Fibroblast of lung (primary cell): ENCODE measurements at regions not wholly inside any gene's neighbourhood (a gene's known extent, or its start where the extent isn't known, plus 50 kb on each side); places are given as distances from the start of the nearest gene placed in this dataset.

Experiments used
- DNase-seq, 2 donors: peaks; one replicate each; pipeline versions ENCODE4 v3.0.0 to v3.0.0-alpha.2; 2010; ENCODE audit warnings: low read depth in 2 of 2
- H2AFZ ChIP-seq: 2 replicates; pipeline ENCODE4 v1.5.1; 2012; ENCODE audit warnings: low read length, control low read depth, inconsistent platforms
- H3K27ac ChIP-seq: 2 replicates; pipeline ENCODE4 v1.5.1; 2011; ENCODE audit warnings: low read length, control low read depth; ENCODE audit not compliant: insufficient read depth
- H3K27me3 ChIP-seq: 2 replicates; pipeline ENCODE4 v1.5.1; 2011; ENCODE audit warnings: mild to moderate bottlenecking, low read length; ENCODE audit not compliant: control insufficient read depth, insufficient read depth
- H3K36me3 ChIP-seq: 2 replicates; pipeline ENCODE4 v1.5.1; 2011; ENCODE audit warnings: low read length; ENCODE audit not compliant: control insufficient read depth, insufficient read depth
- H3K4me1 ChIP-seq: 2 replicates; pipeline ENCODE4 v1.5.1; 2011; ENCODE audit warnings: low read length; ENCODE audit not compliant: control insufficient read depth, insufficient read depth; ENCODE audit errors: extremely low read depth
- H3K4me2 ChIP-seq: 2 replicates; pipeline ENCODE4 v1.5.1; 2011; ENCODE audit warnings: low read length, control low read depth; ENCODE audit not compliant: insufficient read depth; ENCODE audit errors: extremely low read depth
- H3K4me3 ChIP-seq, 4 experiments: fragments of 200-600 bp in 1 of 4; sonication (generic) in 1 of 4; replicated peaks in 1 of 4; 2 replicates each; pipeline ENCODE4 v1.5.1; 2011 to 2016; ENCODE audit warnings: low read length in 4 of 4, low read depth in 3 of 4, mild to moderate bottlenecking in 3 of 4, control low read depth in 2 of 4, inconsistent platforms in 1 of 4, mixed read lengths in 1 of 4; ENCODE audit not compliant: insufficient read depth in 1 of 4; ENCODE audit errors: control extremely low read depth in 1 of 4
- H3K79me2 ChIP-seq: 2 replicates; pipeline ENCODE4 v1.5.1; 2012; ENCODE audit warnings: mild to moderate bottlenecking, low read length, inconsistent platforms; ENCODE audit not compliant: control insufficient read depth, insufficient read depth
- H3K9ac ChIP-seq: 2 replicates; pipeline ENCODE4 v1.5.1; 2011; ENCODE audit warnings: mild to moderate bottlenecking, low read length, control low read depth; ENCODE audit not compliant: insufficient read depth
- H3K9me3 ChIP-seq: 2 replicates; pipeline ENCODE4 v1.5.1; 2012; ENCODE audit warnings: low read depth, low read length; ENCODE audit not compliant: control insufficient read depth, insufficient read depth
- H4K20me1 ChIP-seq: 2 replicates; pipeline ENCODE4 v1.5.1; 2011; ENCODE audit warnings: low read length; ENCODE audit not compliant: control insufficient read depth, insufficient read depth; ENCODE audit errors: extremely low read depth
- EZH2 ChIP-seq: IDR thresholded peaks from 2 replicates; pipeline ENCODE4 v1.5.1; 2012; ENCODE audit warnings: low read length, control low read depth, mild to moderate bottlenecking; ENCODE audit errors: missing control alignments
- TF ChIP-seq, protein P1 (sequence below), 2 donors: IDR thresholded peaks in 1 of 2; conservative IDR thresholded peaks in 1 of 2; 1 replicate in 1 of 2; 2 replicates in 1 of 2; pipeline ENCODE4 v1.5.1; 2011 to 2012; ENCODE audit warnings: low read length in 2 of 2, control low read depth in 1 of 2, inconsistent platforms in 1 of 2, low read depth in 1 of 2, mild to moderate bottlenecking in 1 of 2

GRCh38 chr14:97456462-97456861 is 659.3 kb downstream of the VRK1 start:
- Histone ChIP-seq H2AFZ (no peak overlapping the region), H4K20me1 (no peaks in the 10 kb centered on the region), H3K4me3 (no peak overlapping the region), H3K9me3 (no peaks in the 10 kb centered on the region), H3K4me2 (no peak overlapping the region), H3K27me3 (no peaks in the 10 kb centered on the region), H3K79me2 (no peaks in the 10 kb centered on the region), H3K4me1 (no peaks in the 10 kb centered on the region), H3K36me3 (no peaks in the 10 kb centered on the region), H3K9ac (no peak overlapping the region), H3K27ac (no peak overlapping the region)
- TF ChIP-seq, protein P1, sequence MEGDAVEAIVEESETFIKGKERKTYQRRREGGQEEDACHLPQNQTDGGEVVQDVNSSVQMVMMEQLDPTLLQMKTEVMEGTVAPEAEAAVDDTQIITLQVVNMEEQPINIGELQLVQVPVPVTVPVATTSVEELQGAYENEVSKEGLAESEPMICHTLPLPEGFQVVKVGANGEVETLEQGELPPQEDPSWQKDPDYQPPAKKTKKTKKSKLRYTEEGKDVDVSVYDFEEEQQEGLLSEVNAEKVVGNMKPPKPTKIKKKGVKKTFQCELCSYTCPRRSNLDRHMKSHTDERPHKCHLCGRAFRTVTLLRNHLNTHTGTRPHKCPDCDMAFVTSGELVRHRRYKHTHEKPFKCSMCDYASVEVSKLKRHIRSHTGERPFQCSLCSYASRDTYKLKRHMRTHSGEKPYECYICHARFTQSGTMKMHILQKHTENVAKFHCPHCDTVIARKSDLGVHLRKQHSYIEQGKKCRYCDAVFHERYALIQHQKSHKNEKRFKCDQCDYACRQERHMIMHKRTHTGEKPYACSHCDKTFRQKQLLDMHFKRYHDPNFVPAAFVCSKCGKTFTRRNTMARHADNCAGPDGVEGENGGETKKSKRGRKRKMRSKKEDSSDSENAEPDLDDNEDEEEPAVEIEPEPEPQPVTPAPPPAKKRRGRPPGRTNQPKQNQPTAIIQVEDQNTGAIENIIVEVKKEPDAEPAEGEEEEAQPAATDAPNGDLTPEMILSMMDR (conservative IDR thresholded peaks at IDR 0.05 in 1 of 2, IDR thresholded peaks at IDR 0.05 in 1 of 2; ENCODE audit: low read depth in 1 of 2, low read length in 2 of 2), result no peak
- no peak for TF ChIP-seq EZH2
- no peak for DNase-seq

- no peak overlapping the region for H3K4me2 ChIP-seq
- no peaks in the 10 kb centered on the region for H4K20me1 ChIP-seq
- no peaks in the 10 kb centered on the region for H3K4me1 ChIP-seq
- H3K9me3 ChIP-seq, result no peaks in the 10 kb centered on the region
- H3K9ac ChIP-seq, result no peak overlapping the region
- DNase-seq, result peak in 1 of 2 donors; percentile 2
- no peak overlapping the region for H3K27ac ChIP-seq
- no peak overlapping the region for H2AFZ ChIP-seq
- no peaks in the 10 kb centered on the region for H3K79me2 ChIP-seq
- no peaks in the 10 kb centered on the region for H3K27me3 ChIP-seq
- no peaks in the 10 kb centered on the region for H3K36me3 ChIP-seq
- TF ChIP-seq EZH2, result no peak
- TF ChIP-seq, protein P1 (conservative IDR thresholded peaks at IDR 0.05 in 1 of 2, IDR thresholded peaks at IDR 0.05 in 1 of 2; ENCODE audit: low read depth in 1 of 2, low read length in 2 of 2), result no peak
- H3K4me3 ChIP-seq, result no peak overlapping the region
Observed at GRCh38 chr14:97456958-97457357, 659.8 kb downstream of the VRK1 start.

- TF ChIP-seq EZH2, result no peak
- TF ChIP-seq, protein P1 (conservative IDR thresholded peaks at IDR 0.05 in 1 of 2, IDR thresholded peaks at IDR 0.05 in 1 of 2; ENCODE audit: low read depth in 1 of 2, low read length in 2 of 2), result no peak
- H2AFZ ChIP-seq, result no peak overlapping the region
- H3K9me3 ChIP-seq, result no peaks in the 10 kb centered on the region
- H3K79me2 ChIP-seq, result no peaks in the 10 kb centered on the region
- H3K4me1 ChIP-seq, result no peaks in the 10 kb centered on the region
- H3K4me2 ChIP-seq, result no peak overlapping the region
- H4K20me1 ChIP-seq, result no peaks in the 10 kb centered on the region
- no peak overlapping the region for H3K27ac ChIP-seq
- no peak overlapping the region for H3K4me3 ChIP-seq
- DNase-seq, result no peak
- no peak overlapping the region for H3K9ac ChIP-seq
- H3K27me3 ChIP-seq, result no peaks in the 10 kb centered on the region
- H3K36me3 ChIP-seq, result no peaks in the 10 kb centered on the region
Observed at GRCh38 chr14:97457575-97458085, 660.4 kb downstream of the VRK1 start.
